Dermis microvascular lymphatic vessel endothelial cell (primary cell): ENCODE measurements at regions not wholly inside any gene's neighbourhood (a gene's known extent, or its start where the extent isn't known, plus 50 kb on each side); places are given as distances from the start of the nearest gene placed in this dataset.
A peak's percentile ranks its signal among the peaks of the same experiment; 100 is the strongest.

ENCODE experiments used
- DNase-seq, 2 donors: peaks; one replicate each; pipeline versions ENCODE4 v3.0.0 to v3.0.0-alpha.2; 2010; ENCODE audit warnings: low read depth in 2 of 2

- no peak for DNase-seq
These were observed 304.5 kb downstream of the OTOL1 start for GRCh38 chr3:161800985-161801559.

- no peak for DNase-seq
These were observed 321.5 kb downstream of the OTOL1 start for GRCh38 chr3:161818106-161818505.

GRCh38 chr3:161821591-161821990 lies 325.0 kb downstream of the OTOL1 start:
- no peak for DNase-seq

GRCh38 chr3:161822291-161822690 lies 325.7 kb downstream of the OTOL1 start:
- DNase-seq, result no peak

GRCh38 chr3:161823910-161824309 lies 327.3 kb downstream of the OTOL1 start:
- no peak for DNase-seq

GRCh38 chr3:161838021-161838420 lies 341.4 kb downstream of the OTOL1 start:
- DNase-seq, result no peak

- DNase-seq, result no peak
These were observed 351.8 kb downstream of the OTOL1 start for GRCh38 chr3:161848376-161848775.

GRCh38 chr3:161851941-161852566 lies 355.4 kb downstream of the OTOL1 start:
- DNase-seq, result peak in 1 of 2 donors; percentile 7

- DNase-seq, result no peak
These were observed 356.1 kb downstream of the OTOL1 start for GRCh38 chr3:161852744-161853143.

- no peak for DNase-seq
These were observed 357.7 kb downstream of the OTOL1 start for GRCh38 chr3:161854232-161854771.

GRCh38 chr3:161859057-161859456 lies 362.4 kb downstream of the OTOL1 start:
- no peak for DNase-seq

- DNase-seq, result no peak
These were observed 363.4 kb downstream of the OTOL1 start for GRCh38 chr3:161859865-161860450.

- DNase-seq, result no peak
These were observed 367.2 kb downstream of the OTOL1 start for GRCh38 chr3:161863775-161864174.

GRCh38 chr3:161866176-161866575 lies 369.6 kb downstream of the OTOL1 start:
- DNase-seq, result no peak

GRCh38 chr3:161875483-161875882 lies 378.9 kb downstream of the OTOL1 start:
- no peak for DNase-seq

GRCh38 chr3:161879470-161879869 lies 382.9 kb downstream of the OTOL1 start:
- DNase-seq, result no peak

GRCh38 chr3:161884830-161885229 lies 388.2 kb downstream of the OTOL1 start:
- no peak for DNase-seq

GRCh38 chr3:161890147-161890625 lies 393.6 kb downstream of the OTOL1 start:
- DNase-seq, result no peak

- no peak for DNase-seq
These were observed 397.4 kb downstream of the OTOL1 start for GRCh38 chr3:161893972-161894371.

GRCh38 chr3:161894657-161895056 lies 398.0 kb downstream of the OTOL1 start:
- DNase-seq, result no peak

- DNase-seq, result no peak
These were observed 409.0 kb downstream of the OTOL1 start for GRCh38 chr3:161905520-161906132.

GRCh38 chr3:161913786-161914389 lies 417.3 kb downstream of the OTOL1 start:
- DNase-seq, result no peak
